ENCODE measurements at regions not wholly inside any gene's neighbourhood (a gene's known extent, or its start where the extent isn't known, plus 50 kb on each side); places are given as distances from the start of the nearest gene placed in this dataset.

GRCh38 chr13:89684896-89685295 is 1662.6 kb upstream of the MIR17HG start:
- TF ChIP-seq, protein P1, sequence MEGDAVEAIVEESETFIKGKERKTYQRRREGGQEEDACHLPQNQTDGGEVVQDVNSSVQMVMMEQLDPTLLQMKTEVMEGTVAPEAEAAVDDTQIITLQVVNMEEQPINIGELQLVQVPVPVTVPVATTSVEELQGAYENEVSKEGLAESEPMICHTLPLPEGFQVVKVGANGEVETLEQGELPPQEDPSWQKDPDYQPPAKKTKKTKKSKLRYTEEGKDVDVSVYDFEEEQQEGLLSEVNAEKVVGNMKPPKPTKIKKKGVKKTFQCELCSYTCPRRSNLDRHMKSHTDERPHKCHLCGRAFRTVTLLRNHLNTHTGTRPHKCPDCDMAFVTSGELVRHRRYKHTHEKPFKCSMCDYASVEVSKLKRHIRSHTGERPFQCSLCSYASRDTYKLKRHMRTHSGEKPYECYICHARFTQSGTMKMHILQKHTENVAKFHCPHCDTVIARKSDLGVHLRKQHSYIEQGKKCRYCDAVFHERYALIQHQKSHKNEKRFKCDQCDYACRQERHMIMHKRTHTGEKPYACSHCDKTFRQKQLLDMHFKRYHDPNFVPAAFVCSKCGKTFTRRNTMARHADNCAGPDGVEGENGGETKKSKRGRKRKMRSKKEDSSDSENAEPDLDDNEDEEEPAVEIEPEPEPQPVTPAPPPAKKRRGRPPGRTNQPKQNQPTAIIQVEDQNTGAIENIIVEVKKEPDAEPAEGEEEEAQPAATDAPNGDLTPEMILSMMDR (IDR thresholded peaks at IDR 0.05) = no peak
- TF ChIP-seq POLR2A (IDR thresholded peaks at IDR 0.05) = no peak
